Activated B cell treated with CpG ODN at 0.5 μM for 24 hours (primary cell): ENCODE measurements at regions not wholly inside any gene's neighbourhood (a gene's known extent, or its start where the extent isn't known, plus 50 kb on each side); places are given as distances from the start of the nearest gene placed in this dataset.

Experiments
- ATAC-seq: fragments of 200-7000 bp; cut with Tn5 transposase; one replicate; pipeline ENCODE4 v1.10.0; 2021; ENCODE audit warnings: low read depth, mild to moderate bottlenecking, moderate library complexity
- CTCF ChIA-PET: fragments of 350-600 bp; sonication (Branson Sonifier 250); formaldehyde crosslinking; loops from one replicate; lab custom pipeline; 2021; ENCODE audit warnings: antibody characterized with exemption; lab: Charles Lee
- POLR2A ChIA-PET: fragments of 350-600 bp; sonication (Branson Sonifier 250); formaldehyde crosslinking; loops from one replicate; lab custom pipeline; 2021; ENCODE audit warnings: antibody characterized with exemption; lab: Charles Lee
- DNase-seq: peaks from one replicate; pipeline ENCODE4 v3.0.0; 2022
- H3K27ac Mint-ChIP-seq: one replicate; pipeline ENCODE4 v1.8.0; 2020; ENCODE audit warnings: mixed read lengths
- H3K27me3 Mint-ChIP-seq: one replicate; pipeline ENCODE4 v1.8.0; 2021; ENCODE audit warnings: mixed read lengths
- H3K36me3 Mint-ChIP-seq: one replicate; pipeline ENCODE4 v1.8.0; 2021; ENCODE audit warnings: low read depth, mixed read lengths
- H3K4me1 Mint-ChIP-seq: one replicate; pipeline ENCODE4 v1.8.0; 2021; ENCODE audit warnings: mixed read lengths
- H3K4me3 Mint-ChIP-seq: one replicate; pipeline ENCODE4 v1.8.0; 2020; ENCODE audit warnings: mild to moderate bottlenecking, mixed read lengths
- H3K9me3 Mint-ChIP-seq: one replicate; pipeline ENCODE4 v1.8.0; 2020; ENCODE audit warnings: mixed read lengths
- intact Hi-C: fragments of 100-400 bp; cut with micrococcal nuclease; formaldehyde crosslinking; loops from one replicate; pipeline ENCODE4 v1.15.1; 2024
- TF ChIP-seq, protein P1 (sequence below): fragments of 200-600 bp; IDR thresholded peaks from one replicate; pipeline ENCODE4 v1.8.0; 2022; ENCODE audit warnings: antibody characterized with exemption, mild to moderate bottlenecking

GRCh38 chr10:8616166-8616565, 561.7 kb downstream of the GATA3 start:
- H3K4me3 Mint-ChIP-seq = peak overlapping the region; percentile 38
- H3K36me3 Mint-ChIP-seq = no peaks in the 10 kb centered on the region
- DNase-seq (no peak), ATAC-seq (peak; percentile 47)
- TF ChIP-seq, protein P1, sequence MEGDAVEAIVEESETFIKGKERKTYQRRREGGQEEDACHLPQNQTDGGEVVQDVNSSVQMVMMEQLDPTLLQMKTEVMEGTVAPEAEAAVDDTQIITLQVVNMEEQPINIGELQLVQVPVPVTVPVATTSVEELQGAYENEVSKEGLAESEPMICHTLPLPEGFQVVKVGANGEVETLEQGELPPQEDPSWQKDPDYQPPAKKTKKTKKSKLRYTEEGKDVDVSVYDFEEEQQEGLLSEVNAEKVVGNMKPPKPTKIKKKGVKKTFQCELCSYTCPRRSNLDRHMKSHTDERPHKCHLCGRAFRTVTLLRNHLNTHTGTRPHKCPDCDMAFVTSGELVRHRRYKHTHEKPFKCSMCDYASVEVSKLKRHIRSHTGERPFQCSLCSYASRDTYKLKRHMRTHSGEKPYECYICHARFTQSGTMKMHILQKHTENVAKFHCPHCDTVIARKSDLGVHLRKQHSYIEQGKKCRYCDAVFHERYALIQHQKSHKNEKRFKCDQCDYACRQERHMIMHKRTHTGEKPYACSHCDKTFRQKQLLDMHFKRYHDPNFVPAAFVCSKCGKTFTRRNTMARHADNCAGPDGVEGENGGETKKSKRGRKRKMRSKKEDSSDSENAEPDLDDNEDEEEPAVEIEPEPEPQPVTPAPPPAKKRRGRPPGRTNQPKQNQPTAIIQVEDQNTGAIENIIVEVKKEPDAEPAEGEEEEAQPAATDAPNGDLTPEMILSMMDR = no peak
- peaks cover 25% of the 10 kb centered on the region for H3K4me1 Mint-ChIP-seq
- peaks cover 6% of the 10 kb centered on the region for H3K9me3 Mint-ChIP-seq
- no peaks in the 10 kb centered on the region for H3K27me3 Mint-ChIP-seq
- intact Hi-C loops = no loop called here
- CTCF ChIA-PET = no interaction called here
- H3K27ac Mint-ChIP-seq = no peak overlapping the region
- POLR2A ChIA-PET = no interaction called here

GRCh38 chr10:8617792-8618191, 563.3 kb downstream of the GATA3 start:
- no peak for ATAC-seq
- TF ChIP-seq, protein P1 = no peak
- Mint-ChIP-seq H3K9me3 (peaks cover 4% of the 10 kb centered on the region), H3K4me3 (no peak overlapping the region), H3K27me3 (no peaks in the 10 kb centered on the region), H3K36me3 (no peaks in the 10 kb centered on the region), H3K4me1 (peaks cover 25% of the 10 kb centered on the region), H3K27ac (no peak overlapping the region)
- POLR2A ChIA-PET = no interaction called here
- CTCF ChIA-PET = no interaction called here
- intact Hi-C loops = no loop called here
- DNase-seq = no peak

- peaks cover 24% of the 10 kb centered on the region for H3K4me1 Mint-ChIP-seq
- H3K4me3 Mint-ChIP-seq = no peak overlapping the region
- H3K27me3 Mint-ChIP-seq = no peaks in the 10 kb centered on the region
- DNase-seq (no peak), ATAC-seq (no peak)
- H3K27ac Mint-ChIP-seq = no peak overlapping the region
- H3K9me3 Mint-ChIP-seq = peaks cover 4% of the 10 kb centered on the region
- intact Hi-C loops = no loop called here
- ChIA-PET CTCF (no interaction called here), POLR2A (no interaction called here)
- no peaks in the 10 kb centered on the region for H3K36me3 Mint-ChIP-seq
- TF ChIP-seq, protein P1 = no peak
Measured at GRCh38 chr10:8618834-8619233, 564.3 kb downstream of the GATA3 start.

DNA sequence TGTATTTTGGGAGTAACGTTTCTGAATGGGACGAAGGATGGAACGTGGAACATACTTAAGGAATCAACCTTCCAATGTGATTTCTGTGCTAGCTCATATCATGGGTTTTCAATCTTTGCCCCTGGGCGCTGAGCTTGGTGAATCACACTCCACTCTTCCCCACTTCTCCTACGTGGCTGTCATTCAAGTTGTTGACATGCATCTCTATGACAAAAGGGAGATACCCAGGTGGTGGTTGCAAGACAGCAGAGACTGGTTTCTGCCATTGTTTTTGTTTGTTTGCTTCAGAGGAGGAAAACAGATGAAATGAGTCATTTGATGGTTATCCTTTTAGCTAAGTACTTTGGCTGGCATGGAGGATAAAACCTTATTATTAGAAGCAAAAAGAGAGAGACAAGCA, 573.9 kb downstream of the GATA3 start:
- POLR2A ChIA-PET = no interaction called here
- CTCF ChIA-PET = no interaction called here
- intact Hi-C loops = no loop called here
- H3K27me3 Mint-ChIP-seq = no peaks in the 10 kb centered on the region
- H3K9me3 Mint-ChIP-seq = no peaks in the 10 kb centered on the region
- TF ChIP-seq, protein P1 = no peak
- no peak overlapping the region for H3K4me3 Mint-ChIP-seq
- DNase-seq = no peak
- no peaks in the 10 kb centered on the region for H3K36me3 Mint-ChIP-seq
- ATAC-seq = no peak
- H3K4me1 Mint-ChIP-seq = no peaks in the 10 kb centered on the region
- H3K27ac Mint-ChIP-seq = no peak overlapping the region

DNA sequence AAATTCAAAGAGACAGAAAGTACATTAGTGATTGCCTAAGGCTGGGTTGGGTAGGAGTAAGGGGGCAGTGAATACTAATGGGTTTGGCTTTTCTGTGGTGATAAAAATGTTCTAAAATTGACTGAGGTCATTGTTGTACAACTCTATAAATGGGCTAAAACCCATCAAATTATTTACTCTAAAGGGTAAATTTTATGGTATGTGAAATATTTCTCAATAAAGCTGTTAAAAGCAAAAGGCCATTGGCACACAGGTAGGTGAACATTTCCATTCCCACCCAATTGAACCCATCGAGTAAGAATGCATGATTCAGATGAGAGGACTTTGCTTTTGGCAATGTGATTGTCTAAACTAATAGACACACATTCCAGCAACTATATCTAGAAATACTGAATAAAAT, 579.4 kb downstream of the GATA3 start:
- no peaks in the 10 kb centered on the region for H3K4me1 Mint-ChIP-seq
- intact Hi-C loops = no loop called here

More for the DNA sequence above, 579.4 kb downstream of the GATA3 start:
- Mint-ChIP-seq H3K36me3 (no peaks in the 10 kb centered on the region), H3K27me3 (no peaks in the 10 kb centered on the region), H3K27ac (no peak overlapping the region), H3K4me3 (no peak overlapping the region), H3K9me3 (no peaks in the 10 kb centered on the region)
- TF ChIP-seq, protein P1 = no peak
- ChIA-PET CTCF (no interaction called here), POLR2A (no interaction called here)
- ATAC-seq = no peak
- no peak for DNase-seq
